Activated T-cell treated with anti-CD3 and anti-CD28 coated beads for 48 hours (primary cell): ENCODE measurements at regions not wholly inside any gene's neighbourhood (a gene's known extent, or its start where the extent isn't known, plus 50 kb on each side); places are given as distances from the start of the nearest gene placed in this dataset.

Source experiments
- DNase-seq: peaks from one replicate; pipeline ENCODE4 v3.0.0-alpha.2; 2020; ENCODE audit warnings: low read depth

- no peak for DNase-seq
These were observed 727.6 kb upstream of the TMEM132C start for GRCh38 chr12:127539226-127539858.

DNA sequence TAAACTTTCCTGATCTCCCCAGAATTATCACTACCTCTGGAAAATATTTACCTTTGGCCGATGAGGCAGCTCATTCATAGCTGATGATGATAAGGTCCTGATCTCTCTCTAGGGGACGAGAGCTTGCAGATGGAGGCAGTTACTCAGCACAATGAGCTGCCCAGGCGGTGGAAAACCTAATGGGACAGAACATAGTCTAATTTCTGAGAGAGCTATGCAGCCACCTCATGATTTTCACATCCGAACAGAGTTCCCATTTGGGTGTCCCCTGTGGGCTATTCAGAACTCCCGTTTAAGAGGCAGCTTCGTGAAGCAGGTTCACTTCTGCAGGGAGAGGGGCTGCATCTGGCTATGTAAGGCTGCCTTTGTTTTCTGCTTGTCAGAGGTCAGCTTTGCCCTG, 724.6 kb upstream of the TMEM132C start:
- no peak for DNase-seq

DNA sequence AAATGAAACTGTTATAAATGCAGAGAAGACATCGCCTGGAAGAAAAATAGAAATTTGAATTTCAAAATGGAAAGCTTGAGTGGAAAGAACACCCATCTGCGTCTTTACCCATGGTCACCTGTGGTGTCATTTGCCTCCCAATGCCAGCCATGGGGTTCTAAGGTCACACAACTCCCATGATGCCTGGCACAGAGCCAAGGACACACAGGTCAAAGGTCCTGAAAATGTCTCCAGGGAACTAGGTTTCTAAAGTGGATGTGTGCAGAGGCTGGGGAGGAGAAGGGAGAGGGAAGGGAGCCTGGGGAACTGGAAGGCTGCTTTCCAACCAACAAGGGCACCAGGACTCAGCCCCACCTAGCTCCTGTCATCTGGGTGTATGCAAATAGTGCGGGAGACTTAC, 724.0 kb upstream of the TMEM132C start:
- no peak for DNase-seq

DNA sequence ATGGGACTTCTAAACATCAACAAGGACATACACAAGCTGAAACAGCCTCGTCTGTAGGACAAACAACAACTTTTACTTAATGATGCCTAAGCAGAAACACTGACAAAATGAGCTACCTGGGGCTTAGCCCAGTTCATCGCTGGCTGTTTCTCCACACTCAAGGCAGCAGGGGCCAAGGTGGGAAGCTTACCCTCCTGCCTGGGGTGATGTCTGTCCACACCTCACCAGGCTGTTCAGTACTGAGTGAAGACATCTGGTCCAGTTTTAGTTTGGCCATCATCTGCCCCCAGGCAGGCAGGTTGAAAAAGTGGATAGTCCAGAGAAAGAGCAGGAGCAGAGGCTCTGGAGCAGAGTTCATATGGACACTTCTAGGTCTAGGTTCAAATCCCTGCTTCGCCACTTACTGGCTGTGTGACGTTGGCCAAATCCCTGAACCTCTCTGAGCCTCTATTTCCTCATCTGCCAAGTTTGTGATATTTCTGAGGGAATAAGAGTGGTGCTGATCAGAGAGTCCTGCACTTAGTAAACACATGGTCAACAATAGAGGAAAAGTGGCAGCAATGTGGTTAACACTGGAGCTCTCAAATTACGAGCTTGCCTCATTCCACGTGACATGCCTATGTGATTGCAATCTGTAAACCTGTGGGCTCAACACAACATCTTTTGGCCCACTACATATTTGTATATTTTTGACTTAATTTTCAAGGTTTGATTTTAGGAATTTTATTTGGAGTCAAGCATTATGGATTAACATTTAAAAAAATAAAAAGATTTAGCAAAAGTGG, 720.1 kb upstream of the TMEM132C start:
- DNase-seq: no peak

GRCh38 chr12:127548123-127548553, 718.8 kb upstream of the TMEM132C start:
- no peak for DNase-seq

GRCh38 chr12:127550271-127550670, 716.7 kb upstream of the TMEM132C start:
- DNase-seq: no peak

GRCh38 chr12:127552838-127553237, 714.1 kb upstream of the TMEM132C start:
- no peak for DNase-seq

- DNase-seq: no peak
These were observed 711.9 kb upstream of the TMEM132C start for GRCh38 chr12:127555071-127555470.

DNA sequence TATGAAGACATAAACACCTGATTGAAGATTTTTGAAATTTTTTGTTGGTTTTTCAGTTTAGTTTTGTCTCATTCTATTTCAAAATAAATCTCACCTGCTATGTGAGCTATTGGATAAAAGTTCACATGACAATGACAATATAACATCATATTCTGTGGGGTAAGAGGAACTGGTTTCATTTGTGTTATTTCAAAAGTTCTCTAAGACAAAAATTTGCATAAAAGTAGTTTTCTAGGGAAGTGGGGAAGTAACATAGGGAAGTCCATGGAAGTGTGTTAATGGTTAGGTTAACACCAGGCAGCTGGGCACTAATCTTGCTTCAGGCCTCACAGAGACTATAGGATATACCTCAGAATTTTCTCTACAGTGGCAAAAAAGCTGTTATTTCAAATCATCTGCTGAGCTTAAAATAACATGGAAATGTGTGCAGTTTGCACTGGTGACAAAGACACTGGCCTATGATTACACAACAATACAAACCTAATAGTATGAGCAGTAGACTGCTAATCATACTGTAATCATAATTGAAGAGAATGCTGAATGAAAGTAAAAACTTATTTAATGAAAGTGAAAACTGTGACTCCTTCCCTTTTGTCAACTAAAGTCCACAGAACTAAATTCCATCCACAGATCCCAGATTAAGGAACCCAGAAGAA, 710.6 kb upstream of the TMEM132C start:
- no peak for DNase-seq

DNA sequence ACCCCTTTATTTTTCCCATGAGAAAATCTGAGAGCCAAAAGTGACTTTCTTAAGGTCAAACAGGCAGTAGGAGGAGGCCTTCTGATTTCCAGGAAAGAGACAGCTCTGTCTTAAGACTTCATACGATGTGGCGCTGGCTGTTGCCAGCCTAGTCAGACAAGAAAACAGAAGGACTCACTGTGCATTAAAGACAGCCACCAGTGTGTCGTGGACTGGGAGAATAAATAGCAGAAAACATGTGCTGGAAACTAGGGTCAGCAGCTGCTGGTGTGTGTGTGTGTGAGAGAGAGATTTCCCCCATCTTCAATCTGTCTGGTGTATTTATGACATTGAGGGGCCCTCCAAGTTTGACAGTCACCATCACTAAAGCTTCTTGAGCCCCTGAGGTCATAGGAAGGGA, 708.6 kb upstream of the TMEM132C start:
- DNase-seq: no peak

DNA sequence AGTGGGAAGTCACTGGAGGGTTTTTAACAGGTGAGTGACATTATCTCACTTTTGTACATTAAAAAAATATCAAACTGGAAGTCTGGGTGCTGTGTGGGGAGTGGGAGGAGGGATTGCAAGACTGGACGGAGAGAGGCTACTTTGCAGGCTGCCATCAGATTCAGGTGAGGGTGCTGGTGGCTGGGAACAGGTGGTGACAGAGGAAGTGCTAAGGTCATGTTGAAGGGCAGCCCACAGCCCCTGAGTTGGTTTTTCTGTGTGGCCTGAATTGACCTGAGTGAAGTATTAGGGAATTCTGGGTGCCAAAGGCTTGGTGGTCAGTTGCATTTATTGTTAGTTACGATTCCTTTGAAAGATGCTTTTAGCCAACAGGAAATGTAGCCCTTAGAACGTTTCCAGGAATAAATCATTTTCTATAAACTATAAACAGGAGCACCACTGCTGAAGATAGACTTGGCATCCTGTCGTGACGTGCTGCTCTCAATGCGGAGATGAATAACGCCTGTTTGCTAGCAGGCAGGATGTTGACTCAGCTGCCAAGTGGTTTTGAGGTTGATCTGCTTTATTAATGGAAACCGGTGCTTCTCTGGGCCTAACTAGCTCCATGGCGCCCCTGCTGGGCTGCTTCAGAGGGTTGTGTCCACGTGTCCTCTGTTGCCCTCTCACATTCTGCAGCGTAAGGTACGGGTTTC, 707.5 kb upstream of the TMEM132C start:
- DNase-seq: peak; percentile 70

- DNase-seq: no peak
These were observed 706.9 kb upstream of the TMEM132C start for GRCh38 chr12:127560041-127560478.

DNA sequence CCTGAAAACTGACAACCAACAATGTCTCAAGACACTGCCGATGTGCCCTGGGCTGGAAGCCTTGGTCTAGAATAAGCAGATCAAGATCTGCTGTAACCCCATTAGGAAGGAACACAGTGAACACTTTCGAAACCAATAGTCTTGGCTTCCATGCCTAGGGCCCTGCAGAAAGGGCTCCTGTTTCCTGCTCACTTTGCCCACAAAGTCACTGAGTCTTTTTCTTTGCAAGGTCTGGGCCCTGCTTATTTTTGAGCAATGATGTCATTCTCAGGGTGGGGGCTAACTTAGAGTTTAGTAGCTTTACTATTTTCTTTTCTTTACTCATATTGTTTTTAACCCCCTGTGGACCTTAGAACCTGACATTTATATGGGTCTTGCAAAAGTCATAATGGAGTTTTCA, 704.2 kb upstream of the TMEM132C start:
- DNase-seq: no peak

DNA sequence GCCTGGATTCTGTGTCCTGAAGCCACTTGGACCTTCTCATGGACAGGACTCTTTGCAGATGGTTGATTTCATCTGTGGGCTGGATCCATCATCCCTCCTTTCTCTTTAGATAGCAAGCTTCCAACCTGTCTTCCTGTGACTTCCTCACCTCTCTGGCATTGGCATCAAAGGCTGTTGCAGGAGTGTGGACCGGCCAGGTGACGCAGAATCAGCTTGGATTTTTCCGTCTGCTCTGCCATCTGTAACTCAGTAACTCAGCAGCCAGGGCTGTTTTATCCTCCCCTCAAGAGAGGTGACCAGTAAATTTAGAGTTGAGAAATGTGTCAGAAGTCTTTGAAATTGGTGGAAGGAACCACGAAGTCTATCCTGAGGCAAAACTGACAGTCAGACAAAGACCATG, 701.7 kb upstream of the TMEM132C start:
- DNase-seq: no peak

DNA sequence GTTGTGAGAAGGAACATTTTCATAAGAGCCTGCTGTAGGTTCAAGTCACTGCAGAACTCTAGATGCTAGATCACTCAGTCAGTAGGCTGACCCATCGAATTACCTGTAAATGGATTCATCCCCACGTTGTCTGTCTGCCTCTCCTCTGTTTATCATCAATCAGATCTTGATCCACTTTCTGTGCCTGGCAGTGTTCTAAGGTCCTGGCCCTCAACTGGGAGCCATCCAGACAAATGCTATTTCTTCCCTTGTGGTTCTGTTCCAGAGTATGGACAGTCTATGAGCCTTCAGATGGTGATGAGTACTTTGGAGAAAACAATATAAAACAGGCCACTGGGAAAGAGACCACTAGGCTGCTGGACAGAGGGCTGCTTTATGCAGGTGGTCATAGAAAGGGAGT, 699.4 kb upstream of the TMEM132C start:
- no peak for DNase-seq

GRCh38 chr12:127570387-127570786, 696.6 kb upstream of the TMEM132C start:
- no peak for DNase-seq

DNA sequence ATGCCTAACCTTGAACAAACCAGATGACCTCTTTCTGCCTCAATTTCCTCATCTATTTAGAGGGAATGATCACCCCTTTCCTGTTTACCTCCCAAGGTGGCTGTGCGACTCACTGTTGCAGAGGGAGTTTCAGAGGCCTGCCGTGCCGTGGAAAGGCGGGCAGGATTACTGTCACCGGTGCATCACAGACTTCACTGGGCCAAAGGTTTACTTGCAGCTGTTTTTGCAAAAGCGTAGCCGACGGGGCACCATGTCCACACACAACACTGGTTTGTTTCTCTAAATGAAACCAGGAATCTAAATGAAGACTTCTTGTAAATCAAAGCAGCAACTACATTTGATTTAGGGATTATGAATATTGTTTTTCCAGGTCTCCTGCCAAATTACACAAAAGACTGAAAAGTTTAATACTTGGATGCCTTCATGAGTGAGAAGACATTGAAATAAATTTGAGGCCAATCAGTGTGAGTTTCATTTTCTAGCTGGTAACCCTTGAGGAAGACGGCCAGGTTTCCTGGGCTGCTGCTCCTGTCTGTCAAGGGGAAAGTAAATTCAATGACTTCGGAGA, 696.1 kb upstream of the TMEM132C start:
- no peak for DNase-seq

DNA sequence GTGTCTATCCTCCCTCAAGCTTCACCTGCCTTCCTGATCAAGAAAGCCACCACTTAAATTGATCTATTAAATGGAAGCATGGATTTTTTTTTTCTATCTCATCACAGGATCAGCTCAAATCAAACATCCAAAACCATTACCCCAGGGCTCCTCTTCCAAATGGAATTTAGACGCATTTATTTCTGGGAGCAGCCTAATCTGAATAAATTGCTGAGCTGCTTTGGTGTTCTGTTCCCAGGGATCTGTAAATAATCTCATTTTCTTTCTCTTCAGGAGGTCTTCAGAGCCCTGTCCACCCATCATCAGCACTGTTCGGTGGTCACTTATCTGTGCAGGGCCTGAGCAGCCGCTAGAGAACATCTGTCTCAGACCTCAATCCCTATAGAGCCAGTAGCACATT, 695.4 kb upstream of the TMEM132C start:
- DNase-seq: no peak

- DNase-seq: no peak
These were observed 687.5 kb upstream of the TMEM132C start for GRCh38 chr12:127579446-127579845.

GRCh38 chr12:127582074-127582473, 684.9 kb upstream of the TMEM132C start:
- DNase-seq: no peak

GRCh38 chr12:127583041-127583440, 683.9 kb upstream of the TMEM132C start:
- DNase-seq: no peak

- DNase-seq: no peak
These were observed 678.7 kb upstream of the TMEM132C start for GRCh38 chr12:127588249-127588648.
